CD14-positive monocyte (primary cell): ENCODE measurements at regions not wholly inside any gene's neighbourhood (a gene's known extent, or its start where the extent isn't known, plus 50 kb on each side); places are given as distances from the start of the nearest gene placed in this dataset.

Experiments
- DNase-seq, 3 donors: peaks; one replicate each; pipeline ENCODE4 v3.0.0-alpha.2; 2011 to 2022
- H2AFZ ChIP-seq: 2 replicates; pipeline ENCODE4 v1.6.0; 2012; ENCODE audit warnings: mild to moderate bottlenecking, low read depth, low read length, inconsistent platforms; ENCODE audit not compliant: insufficient read depth, poor library complexity, severe bottlenecking
- H3K27ac ChIP-seq, 2 donors: 1 replicate in 1 of 2; 2 replicates in 1 of 2; pipeline ENCODE4 v1.5.1; 2012 to 2013; ENCODE audit warnings: low read length in 2 of 2, control low read depth in 1 of 2, inconsistent platforms in 1 of 2, low read depth in 1 of 2, mild to moderate bottlenecking in 1 of 2
- H3K27me3 ChIP-seq, 2 donors: one replicate each; pipeline versions ENCODE4 v1.6.0 to v1.6.1; 2011 to 2013; ENCODE audit warnings: low read length in 2 of 2; ENCODE audit not compliant: control insufficient read depth in 2 of 2, insufficient read depth in 2 of 2
- H3K36me3 ChIP-seq, 2 donors: replicated peaks in 1 of 2; 1 replicate in 1 of 2; 2 replicates in 1 of 2; pipeline versions ENCODE4 v1.5.1 to v1.6.1; 2012 to 2013; ENCODE audit warnings: low read length in 2 of 2, control low read depth in 1 of 2, inconsistent platforms in 1 of 2, mild to moderate bottlenecking in 1 of 2; ENCODE audit not compliant: insufficient read depth in 2 of 2, control insufficient read depth in 1 of 2
- H3K4me1 ChIP-seq, 2 donors: 1 replicate in 1 of 2; 2 replicates in 1 of 2; pipeline versions ENCODE4 v1.5.1 to v1.6.1; 2012 to 2013; ENCODE audit warnings: low read length in 2 of 2, control low read depth in 1 of 2, inconsistent platforms in 1 of 2, mild to moderate bottlenecking in 1 of 2, moderate library complexity in 1 of 2; ENCODE audit not compliant: insufficient read depth in 2 of 2, control insufficient read depth in 1 of 2
- H3K4me2 ChIP-seq: replicated peaks from 2 replicates; pipeline ENCODE3; 2012; ENCODE audit warnings: low read length, moderate library complexity, mild to moderate bottlenecking; ENCODE audit not compliant: poor library complexity, severe bottlenecking; ENCODE audit errors: extremely low read depth
- H3K4me3 ChIP-seq, 3 experiments: fragments of 200-600 bp in 1 of 3; sonication (generic) in 1 of 3; replicated peaks in 1 of 3; 1 replicate in 2 of 3; 2 replicates in 1 of 3; pipeline ENCODE4 v1.5.1; 2011 to 2013; ENCODE audit warnings: low read length in 3 of 3, mild to moderate bottlenecking in 3 of 3, control low read depth in 2 of 3, low read depth in 2 of 3, inconsistent platforms in 1 of 3, moderate library complexity in 1 of 3
- H3K79me2 ChIP-seq: 2 replicates; pipeline ENCODE4 v1.6.0; 2012; ENCODE audit warnings: mild to moderate bottlenecking, control low read depth, inconsistent platforms, low read length, moderate library complexity; ENCODE audit not compliant: insufficient read depth
- H3K9ac ChIP-seq: 2 replicates; pipeline ENCODE4 v1.6.0; 2017; ENCODE audit warnings: low read length, mild to moderate bottlenecking; ENCODE audit not compliant: insufficient read depth, poor library complexity, severe bottlenecking
- H3K9me3 ChIP-seq, 2 donors: replicated peaks in 1 of 2; 1 replicate in 1 of 2; 2 replicates in 1 of 2; pipeline versions ENCODE4 v1.5.1 to v1.6.1; 2012 to 2013; ENCODE audit warnings: low read length in 2 of 2, control low read depth in 1 of 2; ENCODE audit not compliant: control insufficient read depth in 1 of 2, insufficient read depth in 1 of 2
- H4K20me1 ChIP-seq: 2 replicates; pipeline ENCODE4 v1.6.0; 2012; ENCODE audit warnings: mild to moderate bottlenecking, low read length, control low read depth, moderate library complexity; ENCODE audit not compliant: insufficient read depth
- H3K27ac Mint-ChIP-seq, 7 donors: one replicate each; pipeline ENCODE4 v1.8.0; 2020; ENCODE audit warnings: mild to moderate bottlenecking in 7 of 7, mixed read lengths in 7 of 7, moderate library complexity in 6 of 7, inconsistent platforms in 2 of 7
- H3K27me3 Mint-ChIP-seq, 3 donors: one replicate each; pipeline ENCODE4 v1.8.0; 2021 to 2022; ENCODE audit warnings: low read depth in 3 of 3, mild to moderate bottlenecking in 3 of 3, mixed read lengths in 3 of 3, moderate library complexity in 3 of 3, inconsistent platforms in 1 of 3
- H3K36me3 Mint-ChIP-seq, 2 donors: one replicate each; pipeline ENCODE4 v1.8.0; 2020; ENCODE audit warnings: mixed read lengths in 2 of 2, inconsistent platforms in 1 of 2, mild to moderate bottlenecking in 1 of 2
- H3K4me1 Mint-ChIP-seq: one replicate; pipeline ENCODE4 v1.8.0; 2020; ENCODE audit warnings: mild to moderate bottlenecking, mixed read lengths
- H3K4me3 Mint-ChIP-seq, 2 donors: one replicate each; pipeline ENCODE4 v1.8.0; 2020; ENCODE audit warnings: mild to moderate bottlenecking in 2 of 2, mixed read lengths in 2 of 2, moderate library complexity in 1 of 2
- H3K9me3 Mint-ChIP-seq, 7 donors: one replicate each; pipeline ENCODE4 v1.8.0; 2020 to 2022; ENCODE audit warnings: mixed read lengths in 7 of 7, mild to moderate bottlenecking in 6 of 7, moderate library complexity in 6 of 7, inconsistent platforms in 2 of 7
- CTCF ChIP-seq: fragments of 200-600 bp; IDR thresholded peaks from one replicate; pipeline ENCODE4 v1.8.0; 2022; ENCODE audit warnings: antibody characterized with exemption, mild to moderate bottlenecking
- WGBS: methylation state at CpG from one replicate; pipeline ENCODE4 v1.1.5; 2013; ENCODE audit warnings: missing lambda C conversion rate; ENCODE audit not compliant: insufficient coverage; 5-methylcytosine and 5-hydroxymethylcytosine counted together
- intact Hi-C, 2 donors: fragments of 100-400 bp; cut with micrococcal nuclease; formaldehyde crosslinking; loops; one replicate each; pipeline versions ENCODE4 v1.15.0 to v1.15.1; 2023

GRCh38 chr12:119245904-119246494 is 67.3 kb downstream of the HSPB8 start:
- Histone ChIP-seq H3K27ac (no peak overlapping the region), H3K9me3 (no peaks in the 10 kb centered on the region), H3K27me3 (no peaks in the 10 kb centered on the region), H3K4me2 (no peak overlapping the region), H3K4me1 (no peaks in the 10 kb centered on the region), H3K9ac (no peak overlapping the region), H3K79me2 (no peaks in the 10 kb centered on the region), H4K20me1 (no peaks in the 10 kb centered on the region), H3K36me3 (no peaks in the 10 kb centered on the region), H3K4me3 (no peak overlapping the region), H2AFZ (no peak overlapping the region)
- Mint-ChIP-seq H3K4me1 (no peaks in the 10 kb centered on the region), H3K27me3 (peaks cover 0 to 6% (median 4%) of the 10 kb centered on the region in 3 donors), H3K4me3 (no peak overlapping the region), H3K9me3 (peaks cover 0 to 2% (median 0%) of the 10 kb centered on the region in 7 donors), H3K36me3 (no peaks in the 10 kb centered on the region), H3K27ac (no peak overlapping the region)
- no peak for TF ChIP-seq CTCF
- WGBS: no CpG with 5 or more reads among the region's 2 CpGs
- intact Hi-C loops: no loop called here
- no peak for DNase-seq

GRCh38 chr12:119247007-119247719 is 68.4 kb downstream of the HSPB8 start:
- Histone ChIP-seq H3K27me3 (no peaks in the 10 kb centered on the region), H2AFZ (no peak overlapping the region), H3K4me3 (no peak overlapping the region), H3K9ac (no peak overlapping the region), H3K27ac (no peak overlapping the region), H3K79me2 (no peaks in the 10 kb centered on the region), H3K4me1 (no peaks in the 10 kb centered on the region), H3K36me3 (no peaks in the 10 kb centered on the region), H3K4me2 (no peak overlapping the region), H3K9me3 (no peaks in the 10 kb centered on the region), H4K20me1 (no peaks in the 10 kb centered on the region)
- intact Hi-C loops: no loop called here
- Mint-ChIP-seq H3K27ac (no peak overlapping the region), H3K36me3 (no peaks in the 10 kb centered on the region), H3K9me3 (no peaks in the 10 kb centered on the region), H3K4me1 (no peaks in the 10 kb centered on the region), H3K27me3 (peaks cover 0 to 7% (median 4%) of the 10 kb centered on the region in 3 donors), H3K4me3 (no peak overlapping the region)
- DNase-seq: no peak
- no peak for TF ChIP-seq CTCF
- WGBS: 81% methylated on average over 2 of the region's 6 CpGs
